Neuronal stem cell (in vitro differentiated cells): ENCODE measurements at regions not wholly inside any gene's neighbourhood (a gene's known extent, or its start where the extent isn't known, plus 50 kb on each side); places are given as distances from the start of the nearest gene placed in this dataset.

Experiments
- DNase-seq: peaks from one replicate; pipeline ENCODE4 v3.0.0-alpha.2; 2013; ENCODE audit warnings: low spot score
- H2AFZ ChIP-seq: one replicate; pipeline ENCODE4 v1.6.1; 2013; ENCODE audit warnings: mild to moderate bottlenecking, low read length, inconsistent platforms
- H2AK5ac ChIP-seq: 2 replicates; pipeline ENCODE4 v1.6.1; 2013; ENCODE audit warnings: low read depth, mild to moderate bottlenecking, inconsistent platforms, low read length, moderate library complexity, mixed read lengths
- H2BK120ac ChIP-seq: 2 replicates; pipeline ENCODE4 v1.6.1; 2013; ENCODE audit warnings: low read depth, mild to moderate bottlenecking, inconsistent platforms, low read length, moderate library complexity, mixed read lengths
- H2BK12ac ChIP-seq: one replicate; pipeline ENCODE4 v1.6.1; 2013; ENCODE audit warnings: low read length, inconsistent platforms
- H2BK15ac ChIP-seq: 2 replicates; pipeline ENCODE4 v1.6.1; 2013; ENCODE audit warnings: mild to moderate bottlenecking, low read length, inconsistent platforms, mixed read lengths
- H2BK5ac ChIP-seq: one replicate; pipeline ENCODE4 v1.6.1; 2013; ENCODE audit warnings: inconsistent platforms, mild to moderate bottlenecking, low read length, moderate library complexity
- H3K14ac ChIP-seq: one replicate; pipeline ENCODE4 v1.6.1; 2013; ENCODE audit warnings: low read length, inconsistent platforms
- H3K18ac ChIP-seq: 2 replicates; pipeline ENCODE4 v1.6.1; 2013; ENCODE audit warnings: low read length, inconsistent platforms
- H3K23ac ChIP-seq: 2 replicates; pipeline ENCODE4 v1.6.1; 2013; ENCODE audit warnings: low read depth, mild to moderate bottlenecking, mixed read lengths, low read length, inconsistent platforms; ENCODE audit not compliant: poor library complexity
- H3K27ac ChIP-seq: replicated peaks from 3 replicates; pipeline ENCODE4 v1.5.1; 2013; ENCODE audit warnings: low read length, inconsistent platforms
- H3K27me3 ChIP-seq, 3 experiments: 2 replicates each; pipeline ENCODE4 v1.6.1; 2013; ENCODE audit warnings: low read length in 3 of 3, mild to moderate bottlenecking in 2 of 3, inconsistent platforms in 1 of 3, low read depth in 1 of 3, mixed read lengths in 1 of 3, moderate library complexity in 1 of 3; ENCODE audit not compliant: control insufficient read depth in 3 of 3, insufficient read depth in 3 of 3
- H3K36me3 ChIP-seq, 2 donors: replicated peaks in 1 of 2; 2 replicates each; pipeline ENCODE4 v1.6.1; 2013; ENCODE audit warnings: low read length in 2 of 2; ENCODE audit not compliant: control insufficient read depth in 2 of 2, insufficient read depth in 2 of 2
- H3K4ac ChIP-seq: 2 replicates; pipeline ENCODE4 v1.6.1; 2013; ENCODE audit warnings: inconsistent platforms, mild to moderate bottlenecking, low read length, moderate library complexity
- H3K4me1 ChIP-seq, 2 donors: 1 replicate in 1 of 2; 2 replicates in 1 of 2; pipeline ENCODE4 v1.6.1; 2013; ENCODE audit warnings: low read length in 2 of 2, low read depth in 1 of 2; ENCODE audit not compliant: control insufficient read depth in 2 of 2, insufficient read depth in 1 of 2
- H3K4me2 ChIP-seq: one replicate; pipeline ENCODE4 v1.6.1; 2013; ENCODE audit warnings: mild to moderate bottlenecking, low read length, inconsistent platforms; ENCODE audit not compliant: insufficient read depth, poor library complexity, severe bottlenecking
- H3K4me3 ChIP-seq, 2 donors: 2 replicates each; pipeline ENCODE4 v1.5.1; 2013; ENCODE audit warnings: low read length in 2 of 2, mild to moderate bottlenecking in 2 of 2, inconsistent platforms in 1 of 2, moderate library complexity in 1 of 2
- H3K79me1 ChIP-seq: one replicate; pipeline ENCODE4 v1.6.1; 2013; ENCODE audit warnings: low read depth, mild to moderate bottlenecking, inconsistent platforms, low read length, moderate library complexity
- H3K9ac ChIP-seq: one replicate; pipeline ENCODE4 v1.6.1; 2013; ENCODE audit warnings: mild to moderate bottlenecking, low read depth, low read length, inconsistent platforms; ENCODE audit not compliant: poor library complexity
- H3K9me3 ChIP-seq, 2 donors: replicated peaks in 1 of 2; 2 replicates each; pipeline versions ENCODE3 to v1.6.1; 2013; ENCODE audit warnings: low read length in 2 of 2, mild to moderate bottlenecking in 2 of 2, inconsistent platforms in 1 of 2, low read depth in 1 of 2, mixed read lengths in 1 of 2, moderate library complexity in 1 of 2; ENCODE audit not compliant: control insufficient read depth in 2 of 2, insufficient read depth in 1 of 2
- H4K8ac ChIP-seq: one replicate; pipeline ENCODE4 v1.6.1; 2013; ENCODE audit warnings: low read depth, mild to moderate bottlenecking, inconsistent platforms, low read length, moderate library complexity
- H4K91ac ChIP-seq: one replicate; pipeline ENCODE4 v1.6.1; 2013; ENCODE audit warnings: low read length, low read depth, mild to moderate bottlenecking, inconsistent platforms; ENCODE audit not compliant: poor library complexity
- WGBS, 2 donors: extraction: QIAGEN DNeasy Blood & Tissue Kit; methylation state at CpG; one replicate each; pipeline ENCODE4 v1.1.7; 2013; ENCODE audit warnings: missing lambda C conversion rate in 2 of 2, mixed read lengths in 1 of 2; ENCODE audit not compliant: insufficient read length in 2 of 2, insufficient replicate concordance in 1 of 2; ENCODE audit errors: extremely low coverage in 2 of 2; 5-methylcytosine and 5-hydroxymethylcytosine counted together

DNA sequence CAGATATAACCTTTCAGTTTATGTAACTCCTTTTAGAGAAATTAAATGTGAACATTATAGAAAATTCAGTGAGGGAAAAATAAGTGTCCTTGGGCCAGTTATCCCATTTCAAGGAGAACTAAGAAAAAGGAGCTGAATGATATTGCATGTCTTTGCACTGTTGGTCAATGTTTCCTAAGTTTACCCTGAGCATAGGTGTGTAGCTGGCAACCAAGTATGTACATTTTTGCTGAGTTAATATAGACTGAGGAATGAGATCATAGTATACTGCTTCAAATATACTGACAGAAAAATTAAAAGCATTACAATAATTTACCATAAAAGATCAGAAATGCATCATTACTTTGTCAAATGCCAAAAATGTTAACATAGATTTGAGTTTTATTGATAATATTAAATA is 2128.7 kb upstream of the C9orf72 start:
- Histone ChIP-seq H3K14ac (no peak overlapping the region), H3K4me3 (no peak overlapping the region), H3K23ac (no peak overlapping the region), H3K4me2 (no peak overlapping the region), H3K79me1 (no peaks in the 10 kb centered on the region), H2AK5ac (no peak overlapping the region), H3K4ac (no peak overlapping the region), H2BK15ac (no peak overlapping the region), H2BK5ac (no peak overlapping the region), H2AFZ (peak overlapping the region; percentile 41), H4K91ac (no peak overlapping the region), H3K27ac (no peak overlapping the region), H3K9me3 (no peaks in the 10 kb centered on the region), H2BK12ac (no peak overlapping the region), H4K8ac (no peak overlapping the region), H3K27me3 (no peaks in the 10 kb centered on the region), H3K18ac (no peak overlapping the region), H2BK120ac (no peak overlapping the region), H3K4me1 (no peaks in the 10 kb centered on the region), H3K9ac (no peak overlapping the region), H3K36me3 (no peaks in the 10 kb centered on the region)
- DNase-seq, result no peak

- Histone ChIP-seq H3K9me3 (no peaks in the 10 kb centered on the region), H3K27me3 (no peaks in the 10 kb centered on the region), H3K14ac (no peak overlapping the region), H3K23ac (no peak overlapping the region), H4K91ac (no peak overlapping the region), H3K79me1 (no peaks in the 10 kb centered on the region), H2BK5ac (no peak overlapping the region), H3K36me3 (no peaks in the 10 kb centered on the region), H3K4me1 (no peaks in the 10 kb centered on the region), H2BK15ac (no peak overlapping the region), H3K4ac (no peak overlapping the region), H3K4me2 (no peak overlapping the region), H4K8ac (no peak overlapping the region), H2BK12ac (no peak overlapping the region), H3K18ac (no peak overlapping the region), H2AK5ac (no peak overlapping the region), H3K9ac (no peak overlapping the region), H3K4me3 (no peak overlapping the region), H2BK120ac (no peak overlapping the region), H2AFZ (peak overlapping the region; percentile 10), H3K27ac (no peak overlapping the region)
- no peak for DNase-seq
- no CpG with 5 or more reads among the region's 2 CpGs for WGBS, 2 donors
Measured at GRCh38 chr9:29714860-29715259, 2141.6 kb upstream of the C9orf72 start.

- no peaks in the 10 kb centered on the region for H3K36me3 ChIP-seq
- H3K4ac ChIP-seq, result no peak overlapping the region
- no peak overlapping the region for H2BK12ac ChIP-seq
- no peak overlapping the region for H2AFZ ChIP-seq
- H3K27ac ChIP-seq, result no peak overlapping the region
- H4K8ac ChIP-seq, result no peak overlapping the region
- H3K4me2 ChIP-seq, result peak overlapping the region; percentile 18
- H3K9ac ChIP-seq, result no peak overlapping the region
- H2BK120ac ChIP-seq, result no peak overlapping the region
- no peak overlapping the region for H3K18ac ChIP-seq
- no peaks in the 10 kb centered on the region for H3K9me3 ChIP-seq
- no peak overlapping the region for H2BK5ac ChIP-seq
- no CpG with 5 or more reads among the region's 2 CpGs for WGBS, 2 donors
- no peaks in the 10 kb centered on the region for H3K27me3 ChIP-seq
- H2AK5ac ChIP-seq, result no peak overlapping the region
- no peak overlapping the region for H3K23ac ChIP-seq
- no peak overlapping the region for H4K91ac ChIP-seq
- H3K79me1 ChIP-seq, result no peaks in the 10 kb centered on the region
- DNase-seq, result no peak
- H3K4me3 ChIP-seq, result no peak overlapping the region
- H2BK15ac ChIP-seq, result no peak overlapping the region
- no peak overlapping the region for H3K14ac ChIP-seq
- no peaks in the 10 kb centered on the region for H3K4me1 ChIP-seq
Measured at GRCh38 chr9:29717631-29718030, 2144.3 kb upstream of the C9orf72 start.

DNA sequence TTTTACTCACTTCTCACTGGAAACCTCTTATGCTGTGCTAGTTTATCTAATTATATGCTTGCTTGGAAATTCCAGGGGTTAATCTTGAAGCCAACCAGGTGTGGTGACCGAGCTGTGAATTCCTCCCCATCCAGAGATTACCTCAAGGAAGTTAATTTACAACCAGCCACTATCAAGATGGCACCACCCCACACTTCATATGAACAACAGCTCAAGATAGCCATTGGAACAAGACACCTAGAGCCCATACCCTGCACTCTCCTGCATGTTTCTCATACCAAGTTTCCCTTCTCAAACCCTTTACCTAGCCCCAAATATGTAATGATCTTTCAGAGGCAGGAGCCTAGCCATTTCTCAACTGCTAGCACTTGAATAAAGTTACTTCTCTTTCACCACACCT is 2156.9 kb upstream of the C9orf72 start:
- Histone ChIP-seq H3K4me1 (no peaks in the 10 kb centered on the region), H2BK12ac (no peak overlapping the region), H2BK15ac (no peak overlapping the region), H3K23ac (no peak overlapping the region), H3K27me3 (no peaks in the 10 kb centered on the region), H2AFZ (no peak overlapping the region), H4K91ac (no peak overlapping the region), H3K36me3 (no peaks in the 10 kb centered on the region), H3K4ac (no peak overlapping the region), H2BK120ac (no peak overlapping the region), H2AK5ac (no peak overlapping the region), H3K9me3 (no peaks in the 10 kb centered on the region), H3K27ac (no peak overlapping the region), H3K4me2 (no peak overlapping the region), H2BK5ac (no peak overlapping the region), H3K9ac (no peak overlapping the region), H3K79me1 (no peaks in the 10 kb centered on the region), H3K4me3 (no peak overlapping the region), H3K14ac (no peak overlapping the region), H4K8ac (no peak overlapping the region), H3K18ac (no peak overlapping the region)
- no CpG with 5 or more reads among the region's 1 CpG for WGBS, 2 donors
- DNase-seq, result no peak
